H9 (cell line): ENCODE measurements at regions not wholly inside any gene's neighbourhood (a gene's known extent, or its start where the extent isn't known, plus 50 kb on each side); places are given as distances from the start of the nearest gene placed in this dataset.

Experiments used
- DNase-seq: peaks from one replicate; pipeline ENCODE4 v3.0.0-alpha.2; 2017
- H2AFZ ChIP-seq: one replicate; pipeline ENCODE4 v1.6.1; 2013; ENCODE audit warnings: mild to moderate bottlenecking, low read length, control low read depth, moderate library complexity
- H2AK5ac ChIP-seq: 2 replicates; pipeline ENCODE4 v1.6.1; 2013; ENCODE audit warnings: low read length, control low read depth, mixed read lengths; ENCODE audit not compliant: insufficient read length
- H2BK120ac ChIP-seq: one replicate; pipeline ENCODE4 v1.6.1; 2013; ENCODE audit warnings: low read depth, mild to moderate bottlenecking, low read length, control low read depth, inconsistent platforms; ENCODE audit not compliant: poor library complexity, severe bottlenecking
- H2BK12ac ChIP-seq: 2 replicates; pipeline ENCODE4 v1.6.1; 2013; ENCODE audit warnings: low read length, control low read depth, mixed read lengths, low read depth; ENCODE audit not compliant: insufficient read length
- H2BK15ac ChIP-seq: 2 replicates; pipeline ENCODE4 v1.6.1; 2013; ENCODE audit warnings: low read depth, low read length, control low read depth
- H2BK20ac ChIP-seq: one replicate; pipeline ENCODE4 v1.6.1; 2013; ENCODE audit warnings: low read depth, mild to moderate bottlenecking, low read length, control low read depth, inconsistent platforms; ENCODE audit not compliant: poor library complexity, severe bottlenecking
- H2BK5ac ChIP-seq: 2 replicates; pipeline ENCODE4 v1.6.1; 2013; ENCODE audit warnings: low read length, control low read depth, mixed read lengths; ENCODE audit not compliant: insufficient read length
- H3K14ac ChIP-seq: 2 replicates; pipeline ENCODE4 v1.6.1; 2013; ENCODE audit warnings: low read length, control low read depth; ENCODE audit not compliant: insufficient read depth
- H3K18ac ChIP-seq: 2 replicates; pipeline ENCODE4 v1.6.1; 2013; ENCODE audit warnings: low read depth, mild to moderate bottlenecking, mixed read lengths, low read length, control low read depth; ENCODE audit not compliant: insufficient read length
- H3K23ac ChIP-seq: 2 replicates; pipeline ENCODE4 v1.6.1; 2013; ENCODE audit warnings: low read length, control low read depth, mixed read lengths, low read depth; ENCODE audit not compliant: insufficient read length
- H3K23me2 ChIP-seq: 2 replicates; pipeline ENCODE4 v1.6.1; 2013; ENCODE audit warnings: low read depth, mild to moderate bottlenecking, mixed read lengths, low read length, control low read depth; ENCODE audit not compliant: insufficient read length, poor library complexity, severe bottlenecking
- H3K27ac ChIP-seq: 2 replicates; pipeline ENCODE4 v1.5.1; 2013; ENCODE audit warnings: low read length, control low read depth, mixed read lengths, low read depth; ENCODE audit not compliant: insufficient read length
- H3K27me3 ChIP-seq: 2 replicates; pipeline ENCODE4 v1.6.1; 2013; ENCODE audit warnings: low read length, control low read depth, inconsistent platforms; ENCODE audit not compliant: insufficient read depth
- H3K4ac ChIP-seq: 2 replicates; pipeline ENCODE4 v1.6.1; 2013; ENCODE audit warnings: low read depth, mild to moderate bottlenecking, control low read depth, inconsistent platforms, low read length, moderate library complexity
- H3K4me1 ChIP-seq: 2 replicates; pipeline ENCODE4 v1.6.1; 2013; ENCODE audit warnings: low read length, control low read depth, inconsistent platforms; ENCODE audit not compliant: insufficient read depth
- H3K4me2 ChIP-seq: 2 replicates; pipeline ENCODE4 v1.6.1; 2013; ENCODE audit warnings: low read length, control low read depth, mixed read lengths; ENCODE audit not compliant: insufficient read length, insufficient read depth
- H3K56ac ChIP-seq: 2 replicates; pipeline ENCODE4 v1.6.1; 2013; ENCODE audit warnings: low read depth, mild to moderate bottlenecking, mixed read lengths, low read length, control low read depth; ENCODE audit not compliant: insufficient read length
- H3K79me1 ChIP-seq: 2 replicates; pipeline ENCODE4 v1.6.1; 2013; ENCODE audit warnings: low read depth, mild to moderate bottlenecking, moderate library complexity, low read length, control low read depth, inconsistent platforms; ENCODE audit not compliant: insufficient read depth, poor library complexity, severe bottlenecking
- H3K79me2 ChIP-seq: 2 replicates; pipeline ENCODE4 v1.6.1; 2013; ENCODE audit warnings: low read length, control low read depth, inconsistent platforms; ENCODE audit not compliant: insufficient read depth
- H3K9ac ChIP-seq: 2 replicates; pipeline ENCODE4 v1.6.1; 2013; ENCODE audit warnings: low read length, control low read depth, mixed read lengths; ENCODE audit not compliant: insufficient read length; ENCODE audit errors: extremely low read depth
- H3K9me3 ChIP-seq: one replicate; pipeline ENCODE4 v1.6.1; 2013; ENCODE audit warnings: low read depth, low read length, inconsistent platforms; ENCODE audit not compliant: control insufficient read depth
- H3T11ph ChIP-seq: one replicate; pipeline ENCODE4 v1.6.1; 2013; ENCODE audit warnings: mild to moderate bottlenecking, low read length, control low read depth, inconsistent platforms
- H4K20me1 ChIP-seq: one replicate; pipeline ENCODE4 v1.6.1; 2013; ENCODE audit not compliant: control insufficient read depth, insufficient read length, insufficient read depth
- H4K5ac ChIP-seq: 2 replicates; pipeline ENCODE4 v1.6.1; 2013; ENCODE audit warnings: low read depth, mild to moderate bottlenecking, mixed read lengths, low read length, control low read depth; ENCODE audit not compliant: insufficient read length
- H4K8ac ChIP-seq: replicated peaks from 2 replicates; pipeline ENCODE4 v1.6.1; 2013; ENCODE audit warnings: low read length, control low read depth, mixed read lengths, low read depth; ENCODE audit not compliant: insufficient read length
- H4K91ac ChIP-seq: 2 replicates; pipeline ENCODE4 v1.6.1; 2013; ENCODE audit warnings: low read depth, mild to moderate bottlenecking, moderate library complexity, mixed read lengths, low read length, control low read depth; ENCODE audit not compliant: insufficient read length
- H3K27ac Mint-ChIP-seq, 3 experiments: 2 replicates in 2 of 3; 3 replicates in 1 of 3; pipeline ENCODE4 v1.8.0; 2020 to 2021; ENCODE audit warnings: mixed read lengths in 3 of 3, mild to moderate bottlenecking in 1 of 3, moderate library complexity in 1 of 3
- H3K27me3 Mint-ChIP-seq: 2 replicates; pipeline ENCODE4 v1.8.0; 2021; ENCODE audit warnings: low read depth, mild to moderate bottlenecking, moderate library complexity, mixed read lengths
- H3K36me3 Mint-ChIP-seq, 3 experiments: 2 replicates in 2 of 3; 3 replicates in 1 of 3; pipeline ENCODE4 v1.8.0; 2020 to 2021; ENCODE audit warnings: low read depth in 3 of 3, mixed read lengths in 3 of 3; ENCODE audit not compliant: insufficient read depth in 1 of 3
- H3K4me1 Mint-ChIP-seq, 2 experiments: 2 replicates each; pipeline ENCODE4 v1.8.0; 2020; ENCODE audit warnings: mixed read lengths in 2 of 2
- H3K4me3 Mint-ChIP-seq, 2 experiments: 2 replicates in 1 of 2; 3 replicates in 1 of 2; pipeline ENCODE4 v1.8.0; 2020 to 2021; ENCODE audit warnings: mild to moderate bottlenecking in 2 of 2, mixed read lengths in 2 of 2, moderate library complexity in 1 of 2
- H3K9me3 Mint-ChIP-seq, 2 experiments: 2 replicates in 1 of 2; 3 replicates in 1 of 2; pipeline ENCODE4 v1.8.0; 2020; ENCODE audit warnings: mild to moderate bottlenecking in 2 of 2, mixed read lengths in 2 of 2, moderate library complexity in 1 of 2
- CTCF ChIP-seq: fragments of 200-600 bp; sonication (generic); conservative IDR thresholded peaks from 3 replicates; pipeline ENCODE4 v1.8.0; 2021; ENCODE audit warnings: antibody characterized with exemption, mild to moderate bottlenecking
- WGBS: extraction: QIAGEN DNeasy Blood & Tissue Kit; methylation state at CpG from one replicate; pipeline ENCODE4 v1.1.7; 2013; ENCODE audit warnings: missing lambda C conversion rate, low lambda C conversion rate, mixed read lengths; ENCODE audit not compliant: insufficient read length; ENCODE audit errors: extremely low coverage; 5-methylcytosine and 5-hydroxymethylcytosine counted together

- Histone ChIP-seq H2AFZ (no peak overlapping the region), H4K91ac (no peak overlapping the region), H2AK5ac (no peak overlapping the region), H2BK5ac (no peak overlapping the region), H3K27me3 (no peaks in the 10 kb centered on the region), H4K5ac (no peak overlapping the region), H3K14ac (no peak overlapping the region), H3K23ac (no peak overlapping the region), H3K9ac (no peak overlapping the region), H3K18ac (no peak overlapping the region), H3K4me1 (peaks cover 3% of the 10 kb centered on the region; the same call in 1 of the 2 replicates), H3K56ac (no peak overlapping the region), H3K23me2 (no peaks in the 10 kb centered on the region), H3K4ac (no peak overlapping the region), H3K27ac (no peak overlapping the region), H2BK12ac (no peak overlapping the region), H3K79me2 (peaks cover 6% of the 10 kb centered on the region; the same call in 1 of the 2 replicates), H2BK15ac (no peak overlapping the region), H3K79me1 (peaks cover 6% of the 10 kb centered on the region), H4K20me1 (peaks cover 2% of the 10 kb centered on the region), H3T11ph (no peak overlapping the region), H4K8ac (no peak overlapping the region), H2BK20ac (no peak overlapping the region), H3K4me2 (no peak overlapping the region), H3K9me3 (no peaks in the 10 kb centered on the region), H2BK120ac (no peak overlapping the region)
- Mint-ChIP-seq H3K36me3 (peaks cover 4 to 14% (median 7%) of the 10 kb centered on the region in 3 experiments; a peak in 6 of 7 replicates), H3K9me3 (no peaks in the 10 kb centered on the region), H3K4me3 (0 out of 5 replicates have a peak overlapping the region, but pooled peaks of 1 of the 2 experiments have one; percentile 16), H3K27me3 (no peaks in the 10 kb centered on the region), H3K27ac (peak overlapping the region; percentile 34 to 53 (median 44); a peak in 4 of 7 replicates), H3K4me1 (peaks cover 55 to 63% of the 10 kb centered on the region in 2 experiments)
- TF ChIP-seq CTCF: no peak
- no CpG with 5 or more reads among the region's 11 CpGs for WGBS
- DNase-seq: no peak
Measured at GRCh38 chr9:127557998-127558546, 54.0 kb upstream of the STXBP1 start.
